ENCODE measurements at regions not wholly inside any gene's neighbourhood (a gene's known extent, or its start where the extent isn't known, plus 50 kb on each side); places are given as distances from the start of the nearest gene placed in this dataset.

DNA sequence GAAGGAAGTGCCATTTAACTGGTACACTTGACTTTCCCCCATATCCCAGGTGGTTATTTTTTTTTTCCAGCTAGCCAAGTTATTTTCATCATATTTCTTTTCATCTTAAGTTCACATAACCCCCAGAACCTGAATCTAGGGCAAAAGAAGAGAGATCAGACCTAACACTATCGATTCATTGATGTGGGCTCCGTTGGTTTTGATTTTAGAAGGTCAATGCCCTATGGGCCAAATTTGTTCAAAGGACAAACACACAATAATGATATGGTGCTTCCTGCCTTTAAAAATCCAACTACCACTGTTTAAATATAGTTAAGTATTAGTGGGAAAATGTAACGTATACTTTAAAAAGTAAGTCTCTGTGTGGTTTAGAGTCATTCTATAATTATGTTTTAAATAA lies 665.7 kb downstream of the ZNF674 start:
- TF ChIP-seq, protein P1, sequence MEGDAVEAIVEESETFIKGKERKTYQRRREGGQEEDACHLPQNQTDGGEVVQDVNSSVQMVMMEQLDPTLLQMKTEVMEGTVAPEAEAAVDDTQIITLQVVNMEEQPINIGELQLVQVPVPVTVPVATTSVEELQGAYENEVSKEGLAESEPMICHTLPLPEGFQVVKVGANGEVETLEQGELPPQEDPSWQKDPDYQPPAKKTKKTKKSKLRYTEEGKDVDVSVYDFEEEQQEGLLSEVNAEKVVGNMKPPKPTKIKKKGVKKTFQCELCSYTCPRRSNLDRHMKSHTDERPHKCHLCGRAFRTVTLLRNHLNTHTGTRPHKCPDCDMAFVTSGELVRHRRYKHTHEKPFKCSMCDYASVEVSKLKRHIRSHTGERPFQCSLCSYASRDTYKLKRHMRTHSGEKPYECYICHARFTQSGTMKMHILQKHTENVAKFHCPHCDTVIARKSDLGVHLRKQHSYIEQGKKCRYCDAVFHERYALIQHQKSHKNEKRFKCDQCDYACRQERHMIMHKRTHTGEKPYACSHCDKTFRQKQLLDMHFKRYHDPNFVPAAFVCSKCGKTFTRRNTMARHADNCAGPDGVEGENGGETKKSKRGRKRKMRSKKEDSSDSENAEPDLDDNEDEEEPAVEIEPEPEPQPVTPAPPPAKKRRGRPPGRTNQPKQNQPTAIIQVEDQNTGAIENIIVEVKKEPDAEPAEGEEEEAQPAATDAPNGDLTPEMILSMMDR (IDR thresholded peaks at IDR 0.05; ENCODE audit: insufficient read depth, low read length, poor library complexity, severe bottlenecking): no peak
- Histone ChIP-seq H3K27me3 (ENCODE audit: control insufficient read depth, insufficient read depth, low read length) (no peaks in the 10 kb centered on the region), H3K4me3 (ENCODE audit: low read depth, low read length) (no peak overlapping the region), H3K36me3 (ENCODE audit: control insufficient read depth, insufficient read depth, low read length) (no peaks in the 10 kb centered on the region)
- no peak for DNase-seq (ENCODE audit: low read depth)

DNA sequence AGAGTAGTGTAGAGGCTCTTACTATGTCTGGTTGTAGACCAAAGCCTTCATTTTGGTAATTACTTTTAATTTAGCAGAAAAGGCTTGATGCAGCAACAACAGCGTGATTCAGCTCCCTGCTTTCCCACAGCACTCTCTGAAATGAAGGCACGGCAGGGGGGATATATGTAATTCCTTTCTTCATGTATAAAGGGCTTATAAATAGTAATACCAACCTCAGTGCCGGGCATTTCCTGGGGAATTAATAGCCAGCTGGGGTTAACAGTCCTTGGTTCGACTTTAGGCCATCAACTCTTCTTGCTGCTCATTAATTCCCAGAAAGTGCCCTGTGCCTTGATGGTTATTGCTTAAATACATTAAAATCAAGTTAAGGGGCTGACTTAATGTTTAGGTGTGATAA lies 669.0 kb downstream of the ZNF674 start:
- TF ChIP-seq, protein P1 (IDR thresholded peaks at IDR 0.05; ENCODE audit: insufficient read depth, low read length, poor library complexity, severe bottlenecking): no peak
- DNase-seq (ENCODE audit: low read depth): no peak
- Histone ChIP-seq H3K36me3 (ENCODE audit: control insufficient read depth, insufficient read depth, low read length) (no peaks in the 10 kb centered on the region), H3K4me3 (ENCODE audit: low read depth, low read length) (no peak overlapping the region), H3K27me3 (ENCODE audit: control insufficient read depth, insufficient read depth, low read length) (no peaks in the 10 kb centered on the region)

DNA sequence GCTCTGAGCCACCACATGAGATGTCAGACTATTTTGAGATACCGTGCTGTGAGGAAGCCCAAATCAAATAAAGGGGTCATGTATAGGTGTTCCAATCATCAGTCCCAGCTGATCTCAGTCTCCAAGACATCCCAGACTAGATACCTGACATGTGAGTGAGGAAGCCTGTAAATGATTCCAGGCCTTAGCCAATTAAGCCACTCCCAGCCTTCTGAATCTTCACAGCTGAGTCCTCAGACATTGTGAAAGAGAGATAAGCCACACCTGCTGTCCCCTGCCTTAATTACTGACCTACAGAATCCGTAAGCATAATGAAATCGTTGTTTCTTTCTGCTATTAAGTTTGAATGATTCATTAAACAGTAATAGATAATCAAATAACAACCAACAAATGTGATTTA lies 671.4 kb downstream of the ZNF674 start:
- Histone ChIP-seq H3K27me3 (ENCODE audit: control insufficient read depth, insufficient read depth, low read length) (no peaks in the 10 kb centered on the region), H3K4me3 (ENCODE audit: low read depth, low read length) (no peak overlapping the region), H3K36me3 (ENCODE audit: control insufficient read depth, insufficient read depth, low read length) (no peaks in the 10 kb centered on the region)
- DNase-seq (ENCODE audit: low read depth): no peak
- TF ChIP-seq, protein P1 (IDR thresholded peaks at IDR 0.05; ENCODE audit: insufficient read depth, low read length, poor library complexity, severe bottlenecking): no peak

DNA sequence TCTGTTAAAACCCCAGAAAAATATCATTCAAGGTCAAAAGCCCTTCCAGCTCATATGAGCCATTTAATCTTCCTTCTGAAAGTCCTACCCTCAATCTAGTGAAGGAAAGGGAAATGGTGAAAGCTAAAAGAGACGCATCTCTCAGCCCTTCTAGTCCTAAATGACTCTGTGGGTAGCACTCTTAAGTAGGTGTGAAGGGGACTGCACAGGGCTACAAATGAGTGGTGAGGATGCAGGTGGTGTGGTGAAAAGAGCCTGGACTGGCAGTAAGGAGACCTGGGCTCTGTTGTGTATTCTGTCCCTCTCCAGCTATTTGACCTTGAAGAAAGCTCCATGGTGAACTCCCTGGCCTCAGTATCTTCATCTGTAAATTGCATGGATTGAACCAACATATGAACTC lies 671.8 kb upstream of the DIPK2B start:
- Histone ChIP-seq H3K27me3 (ENCODE audit: control insufficient read depth, insufficient read depth, low read length) (no peaks in the 10 kb centered on the region), H3K4me3 (ENCODE audit: low read depth, low read length) (no peak overlapping the region), H3K36me3 (ENCODE audit: control insufficient read depth, insufficient read depth, low read length) (no peaks in the 10 kb centered on the region)
- no peak for DNase-seq (ENCODE audit: low read depth)
- TF ChIP-seq, protein P1 (IDR thresholded peaks at IDR 0.05; ENCODE audit: insufficient read depth, low read length, poor library complexity, severe bottlenecking): no peak

DNA sequence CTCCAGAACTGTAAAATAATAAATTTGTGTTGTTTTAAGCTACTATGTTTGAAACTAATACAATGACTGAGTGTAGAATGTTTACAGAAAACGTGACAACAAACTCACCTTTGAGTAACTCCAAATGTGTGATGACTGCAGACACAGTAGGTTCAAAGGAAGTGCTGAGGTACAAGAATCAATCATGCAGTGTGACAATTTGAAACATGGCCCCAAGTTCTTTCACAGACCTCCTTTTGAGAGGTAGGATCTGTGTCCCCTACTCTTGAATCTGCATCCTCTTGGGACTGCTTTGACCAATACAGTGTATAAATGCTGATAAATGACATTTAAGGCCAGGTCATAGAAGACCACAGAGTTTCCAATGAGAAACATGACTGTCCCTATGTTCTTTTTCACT lies 667.7 kb upstream of the DIPK2B start:
- Histone ChIP-seq H3K4me3 (ENCODE audit: low read depth, low read length) (no peak overlapping the region), H3K27me3 (ENCODE audit: control insufficient read depth, insufficient read depth, low read length) (no peaks in the 10 kb centered on the region), H3K36me3 (ENCODE audit: control insufficient read depth, insufficient read depth, low read length) (no peaks in the 10 kb centered on the region)
- no peak for DNase-seq (ENCODE audit: low read depth)
- TF ChIP-seq, protein P1 (IDR thresholded peaks at IDR 0.05; ENCODE audit: insufficient read depth, low read length, poor library complexity, severe bottlenecking): no peak

DNA sequence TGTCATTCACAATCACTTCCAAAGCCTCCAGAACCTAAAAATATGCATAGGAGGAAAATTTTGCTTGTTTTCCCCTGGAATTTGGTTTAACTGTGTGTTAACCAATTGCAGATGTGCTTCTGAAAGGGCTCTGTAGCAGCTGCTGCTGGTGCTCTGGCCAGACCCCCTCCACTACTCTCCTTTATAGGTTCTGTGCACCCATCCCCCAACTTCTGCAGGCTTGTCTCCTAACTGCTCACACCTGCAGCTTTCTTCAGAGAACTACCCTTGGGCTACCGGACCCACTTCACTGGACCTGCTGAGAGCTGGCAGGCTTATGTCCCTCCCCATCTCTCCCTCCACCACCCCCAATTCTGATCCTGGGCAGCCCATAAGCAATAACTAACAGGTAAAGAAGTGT lies 662.1 kb upstream of the DIPK2B start:
- DNase-seq (ENCODE audit: low read depth): no peak
- TF ChIP-seq, protein P1 (IDR thresholded peaks at IDR 0.05; ENCODE audit: insufficient read depth, low read length, poor library complexity, severe bottlenecking): no peak

More for the DNA sequence above, 662.1 kb upstream of the DIPK2B start:
- Histone ChIP-seq H3K4me3 (ENCODE audit: low read depth, low read length) (no peak overlapping the region), H3K27me3 (ENCODE audit: control insufficient read depth, insufficient read depth, low read length) (no peaks in the 10 kb centered on the region), H3K36me3 (ENCODE audit: control insufficient read depth, insufficient read depth, low read length) (no peaks in the 10 kb centered on the region)

Measured in kidney epithelial cell (primary cell).